Hippocampal formation (tissue), 2 donors: ENCODE measurements at regions not wholly inside any gene's neighbourhood (a gene's known extent, or its start where the extent isn't known, plus 50 kb on each side); places are given as distances from the start of the nearest gene placed in this dataset.
"Not testable (repeated sequence)": the region's sequence is repeated elsewhere in the genome, so short reads cannot be mapped to it uniquely, and the experiment has no call there.

Experiments
- DNase-seq, 2 donors: peaks; one replicate each; lab custom pipeline; 2025; lab: John Stamatoyannopoulos, UW

DNA sequence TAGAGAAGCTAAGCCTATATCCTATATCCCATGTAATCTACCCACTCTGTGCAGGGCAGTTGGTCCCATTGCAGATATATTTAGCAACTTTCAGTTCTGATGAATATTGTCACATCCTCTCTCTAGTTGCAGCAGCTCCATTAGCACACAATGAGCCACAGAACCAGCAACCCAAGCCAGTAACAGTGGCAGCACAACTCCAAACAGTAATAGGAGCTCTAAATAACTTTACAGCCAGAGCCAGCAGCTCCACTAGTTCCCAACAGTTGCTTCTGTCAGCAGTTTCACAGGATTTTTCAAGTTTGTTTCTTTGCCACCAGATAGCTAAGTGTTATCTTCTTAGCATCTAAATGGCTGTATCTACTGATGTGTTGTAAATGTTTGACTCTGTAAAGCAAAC lies 490.8 kb downstream of the HTR1B start:
- no peak for DNase-seq

DNA sequence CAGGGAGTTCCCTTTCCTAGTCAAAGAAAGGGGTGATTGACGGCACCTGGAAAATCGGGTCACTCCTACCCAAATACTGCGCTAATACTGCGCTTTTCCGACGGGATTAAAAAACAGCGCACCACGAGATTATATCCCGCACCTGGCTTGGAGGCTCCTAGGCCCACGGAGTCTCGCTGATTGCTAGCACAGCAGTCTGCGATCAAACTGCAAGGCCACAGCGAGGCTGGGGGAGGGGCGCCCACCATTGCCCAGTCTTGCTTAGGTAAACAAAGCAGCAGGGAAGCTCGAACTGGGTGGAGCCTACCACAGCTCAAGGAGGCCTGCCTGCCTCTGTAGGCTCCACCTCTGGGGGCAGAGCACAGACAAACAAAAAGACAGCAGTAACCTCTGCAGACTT lies 504.1 kb downstream of the HTR1B start:
- not testable (repeated sequence) for DNase-seq

DNA sequence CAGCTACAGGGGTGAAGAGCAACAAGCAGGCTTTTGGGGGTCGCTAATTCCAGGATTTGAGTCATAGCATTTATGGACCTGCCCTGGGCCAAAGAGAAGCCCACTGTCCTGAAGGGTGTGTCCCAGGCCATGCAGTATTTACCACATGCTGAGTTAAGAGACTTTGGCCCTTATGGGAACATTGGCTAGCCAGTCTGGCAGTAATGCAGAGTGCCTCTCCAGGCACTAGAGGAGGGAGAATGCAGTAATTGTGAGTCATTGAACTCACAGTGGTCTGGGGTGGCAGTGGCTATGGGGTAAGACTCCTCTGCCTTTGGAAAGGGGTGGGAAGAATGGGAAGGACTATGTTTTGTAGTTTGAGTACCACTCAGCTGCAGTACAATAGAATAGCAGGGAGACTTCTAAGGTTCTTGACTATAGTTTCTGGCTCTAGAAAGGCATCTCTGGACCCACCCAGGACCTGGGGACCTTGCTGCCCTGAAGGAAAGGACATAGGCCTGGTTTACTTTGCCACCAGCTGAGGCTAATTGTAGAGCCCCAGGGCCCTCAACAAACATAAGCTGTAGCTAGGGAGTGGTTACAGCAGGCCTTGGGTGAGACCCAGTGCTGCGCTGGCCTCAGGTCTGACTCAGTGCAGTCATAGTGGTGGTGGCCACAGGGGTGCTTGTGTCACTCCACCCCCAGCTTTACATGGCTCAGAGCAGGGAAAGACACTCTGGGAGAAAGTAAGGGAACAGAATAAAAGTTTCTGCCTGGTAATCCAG lies 520.9 kb downstream of the HTR1B start:
- no peak for DNase-seq

DNA sequence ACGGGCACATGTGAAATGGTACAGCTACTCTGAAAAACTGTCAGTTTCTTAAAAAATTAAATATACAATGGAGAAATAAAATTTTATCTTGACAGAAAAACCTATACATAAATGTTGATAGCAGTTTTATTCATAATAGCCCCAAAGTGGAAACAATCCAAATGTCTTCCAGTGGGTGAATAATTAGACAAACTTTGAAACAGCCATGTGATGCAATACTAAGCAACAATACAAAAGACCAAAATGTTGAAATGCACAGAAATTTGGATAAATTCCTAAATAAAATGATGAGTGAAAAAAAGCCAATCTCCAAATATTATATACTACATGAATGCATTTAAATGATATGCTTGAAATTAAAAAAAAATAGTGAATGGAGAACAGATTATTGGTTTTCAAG lies 523.1 kb downstream of the HTR1B start:
- DNase-seq: no peak

DNA sequence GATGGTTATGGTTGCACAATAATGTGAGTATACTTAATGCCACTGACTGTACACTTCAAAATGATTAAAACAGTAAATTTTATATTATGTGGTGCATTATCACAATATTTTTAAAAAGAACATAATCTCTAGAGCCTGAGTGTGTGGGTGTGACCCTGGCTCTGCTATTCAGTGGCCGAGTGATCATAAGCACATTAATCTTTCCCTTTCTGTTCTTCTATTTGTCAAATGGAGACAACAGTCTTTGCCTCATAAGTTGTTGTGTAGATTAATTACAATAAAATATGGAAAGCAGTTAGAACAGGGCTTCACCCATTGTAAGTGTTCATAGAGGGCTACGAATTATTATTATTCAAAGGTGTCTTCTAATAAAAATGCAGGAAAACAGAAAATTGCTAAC lies 548.6 kb downstream of the HTR1B start:
- no peak for DNase-seq

GRCh38 chr6:76905541-76905940 lies 557.8 kb downstream of the HTR1B start:
- not testable (repeated sequence) for DNase-seq

- DNase-seq: no peak
Measured at GRCh38 chr6:76892542-76892941, 570.7 kb downstream of the HTR1B start.

GRCh38 chr6:76888351-76888750 lies 574.9 kb downstream of the HTR1B start:
- no peak for DNase-seq

- DNase-seq: no peak
Measured at GRCh38 chr6:76886900-76887299, 576.4 kb downstream of the HTR1B start.

GRCh38 chr6:76885861-76886301 lies 577.4 kb downstream of the HTR1B start:
- DNase-seq: no peak

- no peak for DNase-seq
Measured at GRCh38 chr6:76881414-76881813, 581.9 kb downstream of the HTR1B start.

DNA sequence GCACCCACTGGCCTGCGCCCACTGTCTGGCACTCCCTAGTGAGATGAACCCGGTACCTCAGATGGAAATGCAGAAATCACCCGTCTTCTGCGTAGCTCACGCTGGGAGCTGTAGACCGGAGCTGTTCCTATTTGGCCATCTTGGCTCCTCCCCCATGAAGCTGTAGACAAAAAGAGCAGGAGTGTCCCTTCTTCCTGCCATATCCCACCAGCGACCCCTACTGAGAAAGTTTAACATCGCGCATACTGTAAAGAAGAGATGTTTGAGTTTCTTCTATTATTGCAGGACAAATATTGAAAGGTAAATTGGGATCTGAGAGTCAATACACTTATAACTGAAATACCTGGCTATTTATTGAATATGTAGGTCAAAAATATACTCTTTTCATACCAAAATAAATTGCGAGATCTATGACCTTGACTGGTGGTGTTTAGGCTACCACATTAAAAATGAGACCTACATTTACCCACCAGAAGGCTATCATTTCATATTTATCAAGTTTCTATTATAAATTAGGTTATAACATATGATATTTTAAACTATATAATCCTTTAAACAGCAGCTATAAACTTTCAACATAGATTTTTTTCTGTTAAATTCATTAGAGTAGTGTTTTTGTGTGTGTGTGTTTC lies 586.3 kb downstream of the HTR1B start:
- no peak for DNase-seq

GRCh38 chr6:76876430-76876829 lies 586.9 kb downstream of the HTR1B start:
- not testable (repeated sequence) for DNase-seq

DNA sequence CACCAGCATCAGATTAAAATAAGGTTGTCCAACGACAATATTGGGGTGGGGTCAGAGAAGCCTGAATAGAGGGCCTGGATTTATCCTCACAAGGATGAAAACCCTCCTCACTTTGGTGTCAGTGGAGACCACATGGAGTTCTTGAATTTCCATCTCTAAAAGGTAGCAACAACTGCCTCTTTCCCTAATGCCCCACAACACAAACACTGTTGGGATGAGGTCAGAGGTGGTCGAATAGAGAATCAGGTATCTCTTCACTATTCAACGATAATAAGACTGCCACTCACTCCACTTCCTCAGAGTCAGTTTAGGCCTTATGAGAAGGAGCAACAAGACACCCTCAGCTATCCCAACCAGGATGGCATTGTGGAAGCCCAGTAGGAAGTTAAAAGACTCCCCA lies 596.1 kb downstream of the HTR1B start:
- no peak for DNase-seq

GRCh38 chr6:76866091-76866915 lies 597.0 kb downstream of the HTR1B start:
- no peak for DNase-seq

DNA sequence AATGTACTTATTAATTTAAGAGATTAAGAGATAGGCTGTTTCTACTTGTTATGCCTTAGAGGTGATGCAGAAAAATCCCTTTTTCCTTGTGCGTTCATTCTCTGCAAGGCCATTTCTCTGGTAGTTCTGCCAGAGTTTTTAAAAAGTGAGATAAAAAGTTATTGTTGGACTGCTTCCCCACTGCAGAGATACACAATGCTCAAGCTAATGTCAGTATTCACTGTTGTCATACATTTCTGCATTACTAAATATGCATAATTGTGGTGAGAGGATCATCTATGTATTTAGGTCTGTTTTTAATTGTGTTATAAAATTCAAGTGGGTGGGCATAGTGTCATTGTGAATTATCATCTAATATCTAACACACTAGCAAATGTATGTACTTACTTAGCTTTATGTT lies 600.4 kb downstream of the HTR1B start:
- no peak for DNase-seq

DNA sequence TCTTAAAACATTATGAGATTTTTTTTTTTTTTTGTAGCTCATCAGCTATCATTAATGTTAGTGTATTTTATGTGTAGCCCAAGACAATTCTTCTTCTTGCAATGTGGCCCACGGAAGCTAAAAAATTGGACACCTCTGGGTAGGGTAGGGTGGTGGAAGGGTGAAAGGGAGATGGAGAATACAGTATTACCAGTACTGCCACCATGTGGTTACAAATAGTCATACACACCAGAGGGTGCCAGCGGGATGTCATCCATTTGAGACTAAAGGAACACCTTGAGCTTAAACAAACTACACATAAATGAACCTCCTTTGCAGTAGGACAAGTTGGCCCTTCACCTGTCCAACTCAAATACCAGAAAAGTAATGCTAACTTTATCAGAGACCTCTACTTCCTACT lies 601.9 kb downstream of the HTR1B start:
- no peak for DNase-seq

DNA sequence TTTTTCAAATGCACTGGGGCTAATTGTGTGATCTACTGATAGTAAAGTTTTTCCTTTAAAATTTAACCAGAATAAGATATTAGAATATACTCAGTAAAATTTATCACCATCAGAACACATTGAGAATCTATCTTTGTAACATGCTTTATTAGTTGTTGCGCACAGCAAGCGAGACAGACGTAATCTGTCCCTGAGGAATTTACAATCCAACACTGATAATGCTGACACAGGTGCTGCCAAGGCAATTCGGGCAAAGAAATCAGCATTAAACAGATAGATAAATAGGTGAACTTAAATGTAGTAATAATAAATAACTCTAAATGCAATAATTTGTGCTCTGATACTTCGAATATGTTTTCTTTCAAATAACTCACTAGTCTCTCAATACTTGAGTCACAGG lies 607.2 kb downstream of the HTR1B start:
- DNase-seq: no peak

DNA sequence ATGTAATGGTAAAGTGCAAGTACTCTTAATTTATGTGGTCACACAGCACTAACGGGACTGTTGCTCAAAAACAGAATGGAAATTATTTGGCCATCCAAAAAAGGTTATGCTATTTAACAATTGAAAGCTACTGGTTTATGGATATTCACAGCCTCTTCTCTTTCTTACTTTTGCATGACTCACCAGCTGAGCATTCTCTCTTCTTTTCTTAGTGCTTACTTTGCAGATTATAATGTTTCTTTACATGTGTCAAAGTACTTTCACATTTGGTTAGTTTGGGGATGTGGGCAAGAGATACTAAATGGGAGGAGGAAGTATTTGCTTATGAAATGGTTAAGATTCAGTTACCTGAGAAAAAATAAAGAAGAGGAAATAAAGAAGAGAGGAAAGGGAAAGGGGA lies 610.5 kb downstream of the HTR1B start:
- no peak for DNase-seq

- DNase-seq: not testable (repeated sequence)
Measured at GRCh38 chr6:76849274-76849970, 613.9 kb downstream of the HTR1B start.

DNA sequence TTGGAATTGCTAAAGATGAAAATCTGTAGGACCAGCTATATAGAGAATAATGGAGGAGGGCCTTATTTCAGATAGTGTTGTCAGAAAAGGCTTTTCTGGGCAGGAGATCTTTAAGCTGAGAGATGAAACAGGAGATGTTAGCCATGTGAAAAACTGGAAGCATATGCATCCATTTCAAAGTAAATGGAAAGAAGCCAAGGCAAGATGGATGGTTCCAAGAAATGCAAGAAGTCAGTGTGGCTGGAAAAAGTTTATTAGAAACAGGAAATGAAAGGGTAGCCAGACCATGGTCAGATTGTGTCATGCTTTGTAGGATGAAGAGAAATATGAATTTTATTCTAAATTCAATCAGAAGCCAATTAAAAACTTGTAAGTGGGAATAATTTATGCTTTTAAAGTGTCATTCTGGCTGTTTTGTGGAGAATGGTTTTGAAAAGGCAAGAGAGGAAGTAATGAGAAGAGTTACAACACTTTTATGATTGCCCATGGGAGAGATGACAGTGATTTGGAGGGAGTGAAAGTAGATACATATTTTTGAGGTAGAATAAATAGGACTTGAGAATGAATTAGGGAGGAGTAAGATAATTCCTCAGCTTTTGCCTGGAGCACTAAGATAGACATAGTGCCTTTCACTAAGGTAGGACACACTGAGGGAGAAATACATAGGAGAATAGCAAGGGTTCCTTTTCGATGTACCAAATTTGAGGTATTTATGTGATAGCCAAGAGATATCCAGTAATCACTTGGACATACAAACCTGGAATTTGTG lies 620.1 kb downstream of the HTR1B start:
- no peak for DNase-seq
